ENCODE measurements at regions not wholly inside any gene's neighbourhood (a gene's known extent, or its start where the extent isn't known, plus 50 kb on each side); places are given as distances from the start of the nearest gene placed in this dataset.

DNA sequence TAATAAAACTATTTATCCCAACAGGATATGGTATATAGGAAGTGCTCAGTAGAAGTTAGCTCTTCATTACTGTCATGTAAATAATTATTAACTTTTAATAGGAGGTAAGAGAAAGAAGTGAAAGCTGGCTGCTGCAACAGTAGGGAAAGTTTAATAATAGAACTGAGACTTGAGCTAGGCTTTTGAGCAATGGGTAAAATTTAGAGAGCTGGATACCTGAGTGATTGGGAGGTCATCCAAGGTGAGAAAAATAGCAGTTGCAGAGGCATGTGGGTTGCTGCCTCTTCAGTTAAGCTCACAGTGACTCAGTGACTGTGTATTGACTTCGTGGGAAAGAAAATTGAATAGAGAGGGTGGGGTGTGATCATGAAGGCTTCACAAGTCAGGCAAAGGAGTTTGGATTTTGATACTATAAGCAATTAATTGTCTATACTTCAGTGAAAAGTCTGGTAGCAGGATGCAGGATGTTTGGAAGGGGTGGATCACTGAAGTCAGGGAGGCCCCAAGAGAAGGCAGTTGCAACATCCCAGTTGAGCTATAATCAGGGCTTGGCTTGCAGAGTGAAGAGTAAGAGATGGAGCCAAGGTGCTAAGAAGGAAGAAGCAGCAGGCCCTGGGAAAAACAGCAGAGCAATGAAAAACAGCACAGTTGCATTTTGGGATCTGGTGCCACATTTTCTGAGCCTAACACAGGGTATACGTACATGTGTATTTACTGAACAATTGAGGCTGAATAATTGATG, 172.0 kb upstream of the FRMD6 start:
- TF ChIP-seq, protein P1, sequence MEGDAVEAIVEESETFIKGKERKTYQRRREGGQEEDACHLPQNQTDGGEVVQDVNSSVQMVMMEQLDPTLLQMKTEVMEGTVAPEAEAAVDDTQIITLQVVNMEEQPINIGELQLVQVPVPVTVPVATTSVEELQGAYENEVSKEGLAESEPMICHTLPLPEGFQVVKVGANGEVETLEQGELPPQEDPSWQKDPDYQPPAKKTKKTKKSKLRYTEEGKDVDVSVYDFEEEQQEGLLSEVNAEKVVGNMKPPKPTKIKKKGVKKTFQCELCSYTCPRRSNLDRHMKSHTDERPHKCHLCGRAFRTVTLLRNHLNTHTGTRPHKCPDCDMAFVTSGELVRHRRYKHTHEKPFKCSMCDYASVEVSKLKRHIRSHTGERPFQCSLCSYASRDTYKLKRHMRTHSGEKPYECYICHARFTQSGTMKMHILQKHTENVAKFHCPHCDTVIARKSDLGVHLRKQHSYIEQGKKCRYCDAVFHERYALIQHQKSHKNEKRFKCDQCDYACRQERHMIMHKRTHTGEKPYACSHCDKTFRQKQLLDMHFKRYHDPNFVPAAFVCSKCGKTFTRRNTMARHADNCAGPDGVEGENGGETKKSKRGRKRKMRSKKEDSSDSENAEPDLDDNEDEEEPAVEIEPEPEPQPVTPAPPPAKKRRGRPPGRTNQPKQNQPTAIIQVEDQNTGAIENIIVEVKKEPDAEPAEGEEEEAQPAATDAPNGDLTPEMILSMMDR (IDR thresholded peaks at IDR 0.05; ENCODE audit: insufficient read depth, low read length, poor library complexity, severe bottlenecking) = no peak
- H3K27me3 ChIP-seq (ENCODE audit: control insufficient read depth, insufficient read depth, low read length) = no peaks in the 10 kb centered on the region
- no peaks in the 10 kb centered on the region for H3K36me3 ChIP-seq (ENCODE audit: control insufficient read depth, insufficient read depth, low read length)
- peak; percentile 23 for DNase-seq (ENCODE audit: low read depth)
- H3K4me3 ChIP-seq (ENCODE audit: low read depth, low read length) = no peak overlapping the region

DNA sequence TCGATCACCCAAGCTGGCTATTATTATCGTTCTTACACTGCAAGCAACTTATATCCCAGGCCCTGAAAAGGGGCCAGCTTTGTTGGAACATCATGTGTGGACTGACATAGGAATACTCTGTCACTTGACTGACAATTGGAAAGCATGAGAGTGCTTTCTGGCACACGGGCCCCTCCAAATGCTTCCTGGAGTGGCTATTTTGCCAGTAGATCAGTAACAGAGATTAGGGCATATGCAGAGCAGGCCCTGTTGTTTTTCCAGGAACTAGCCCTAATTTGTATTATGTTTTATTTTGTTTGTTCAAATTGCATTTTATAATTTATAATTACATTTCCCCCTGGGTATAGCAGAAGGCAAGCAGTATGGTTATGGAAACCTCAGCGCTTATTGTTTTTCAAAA, 170.1 kb upstream of the FRMD6 start:
- TF ChIP-seq, protein P1 (IDR thresholded peaks at IDR 0.05; ENCODE audit: insufficient read depth, low read length, poor library complexity, severe bottlenecking) = no peak
- Histone ChIP-seq H3K27me3 (ENCODE audit: control insufficient read depth, insufficient read depth, low read length) (no peaks in the 10 kb centered on the region), H3K36me3 (ENCODE audit: control insufficient read depth, insufficient read depth, low read length) (no peaks in the 10 kb centered on the region), H3K4me3 (ENCODE audit: low read depth, low read length) (no peak overlapping the region)
- DNase-seq (ENCODE audit: low read depth) = no peak

DNA sequence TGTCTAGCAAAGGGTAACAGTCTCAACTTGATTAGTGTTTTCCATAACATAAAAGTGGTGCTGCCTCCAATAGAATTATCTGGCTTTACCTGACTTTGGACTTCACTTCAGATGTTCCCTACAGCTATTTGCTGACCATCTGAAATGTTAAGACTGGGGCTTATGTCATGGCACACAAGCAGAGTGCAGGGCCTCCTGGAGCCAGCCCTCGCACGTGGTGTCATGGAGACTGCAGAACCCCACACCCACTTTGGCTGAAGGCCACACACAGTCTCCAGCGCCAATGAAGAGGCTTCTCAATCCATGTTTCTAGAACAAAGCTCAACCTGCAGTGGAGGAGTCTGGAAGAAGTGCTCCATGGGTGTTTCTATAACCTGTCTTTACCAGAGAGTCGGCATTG, 169.6 kb upstream of the FRMD6 start:
- no peak for DNase-seq (ENCODE audit: low read depth)
- Histone ChIP-seq H3K27me3 (ENCODE audit: control insufficient read depth, insufficient read depth, low read length) (no peaks in the 10 kb centered on the region), H3K36me3 (ENCODE audit: control insufficient read depth, insufficient read depth, low read length) (no peaks in the 10 kb centered on the region), H3K4me3 (ENCODE audit: low read depth, low read length) (no peak overlapping the region)
- TF ChIP-seq, protein P1 (IDR thresholded peaks at IDR 0.05; ENCODE audit: insufficient read depth, low read length, poor library complexity, severe bottlenecking) = no peak

DNA sequence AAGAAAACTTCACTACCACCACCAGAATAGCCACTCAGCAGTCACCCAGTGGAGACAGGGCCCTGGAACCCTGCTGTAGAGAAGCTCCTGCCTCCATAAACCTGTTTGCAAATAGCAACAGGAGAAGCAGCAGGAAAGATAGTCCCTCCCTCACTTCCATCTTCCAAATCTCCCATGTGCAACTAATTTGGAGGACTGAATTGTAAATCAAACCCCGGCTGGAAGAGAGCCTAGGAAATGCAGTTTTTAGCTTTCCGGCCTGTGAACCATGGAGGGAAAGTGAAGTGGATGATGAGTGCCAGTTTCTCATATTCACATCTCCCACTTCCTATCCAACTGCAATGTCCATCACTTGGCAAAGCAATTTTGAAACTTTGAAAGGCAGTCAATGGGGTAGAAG, 167.2 kb upstream of the FRMD6 start:
- Histone ChIP-seq H3K27me3 (ENCODE audit: control insufficient read depth, insufficient read depth, low read length) (no peaks in the 10 kb centered on the region), H3K36me3 (ENCODE audit: control insufficient read depth, insufficient read depth, low read length) (no peaks in the 10 kb centered on the region), H3K4me3 (ENCODE audit: low read depth, low read length) (no peak overlapping the region)
- DNase-seq (ENCODE audit: low read depth) = no peak
- TF ChIP-seq, protein P1 (IDR thresholded peaks at IDR 0.05; ENCODE audit: insufficient read depth, low read length, poor library complexity, severe bottlenecking) = no peak

DNA sequence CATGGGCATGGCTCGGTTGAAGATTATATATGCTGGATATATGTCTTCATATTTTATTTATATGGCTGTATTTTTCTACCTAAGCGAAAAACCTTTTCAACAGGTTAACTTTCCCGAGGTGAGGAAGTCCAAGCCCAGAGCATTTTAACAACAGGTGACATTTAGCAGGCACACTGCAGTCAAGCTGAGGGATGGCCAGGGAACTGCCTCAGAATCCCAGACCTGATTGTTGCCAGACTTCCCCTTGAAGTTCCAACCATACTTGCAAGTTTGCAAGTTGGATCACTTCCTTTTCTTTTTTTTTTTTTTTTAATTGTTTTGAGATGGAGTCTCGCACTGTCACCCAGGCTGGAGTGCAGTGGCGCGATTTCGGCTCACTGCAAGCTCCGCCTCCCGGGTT, 166.0 kb upstream of the FRMD6 start:
- DNase-seq (ENCODE audit: low read depth) = no peak
- TF ChIP-seq, protein P1 (IDR thresholded peaks at IDR 0.05; ENCODE audit: insufficient read depth, low read length, poor library complexity, severe bottlenecking) = no peak
- no peak overlapping the region for H3K4me3 ChIP-seq (ENCODE audit: low read depth, low read length)

DNA sequence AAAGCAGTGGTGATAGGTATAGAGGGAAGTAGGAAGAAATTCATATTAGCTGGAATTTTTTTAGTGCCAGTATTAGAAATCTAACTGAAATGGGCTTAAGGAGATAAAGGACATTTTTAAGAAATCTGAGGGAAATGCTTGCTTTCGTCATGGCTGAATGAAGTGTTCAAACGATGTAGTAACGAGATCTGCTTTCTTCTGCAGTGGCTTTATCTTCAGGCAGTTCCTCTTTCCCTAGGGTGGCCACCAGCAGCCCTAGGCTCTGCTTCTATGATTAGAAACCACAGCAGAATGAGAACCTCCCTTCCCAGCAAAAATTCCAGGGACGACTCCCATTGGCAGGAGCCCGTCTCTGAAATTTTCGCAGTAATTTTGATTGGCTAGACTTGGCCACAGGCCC, 163.9 kb upstream of the FRMD6 start:
- TF ChIP-seq, protein P1 (IDR thresholded peaks at IDR 0.05; ENCODE audit: insufficient read depth, low read length, poor library complexity, severe bottlenecking) = no peak
- no peaks in the 10 kb centered on the region for H3K36me3 ChIP-seq (ENCODE audit: control insufficient read depth, insufficient read depth, low read length)
- no peaks in the 10 kb centered on the region for H3K27me3 ChIP-seq (ENCODE audit: control insufficient read depth, insufficient read depth, low read length)
- DNase-seq (ENCODE audit: low read depth) = no peak
- H3K4me3 ChIP-seq (ENCODE audit: low read depth, low read length) = no peak overlapping the region

More for the DNA sequence above, 166.0 kb upstream of the FRMD6 start:
- no peaks in the 10 kb centered on the region for H3K27me3 ChIP-seq (ENCODE audit: control insufficient read depth, insufficient read depth, low read length)
- no peaks in the 10 kb centered on the region for H3K36me3 ChIP-seq (ENCODE audit: control insufficient read depth, insufficient read depth, low read length)

Measured in kidney epithelial cell (primary cell).